ENCODE measurements at regions not wholly inside any gene's neighbourhood (a gene's known extent, or its start where the extent isn't known, plus 50 kb on each side); places are given as distances from the start of the nearest gene placed in this dataset.

- TF ChIP-seq CTCF (IDR thresholded peaks at IDR 0.05) = no peak
- TF ChIP-seq POLR2A (IDR thresholded peaks at IDR 0.05; ENCODE audit: low read depth) = no peak
Observed at GRCh38 chr7:121449329-121449728, 53.2 kb upstream of the FAM3C start.

Data from esophagus muscularis mucosa (tissue), 3 donors.